GM21447 (cell line): ENCODE measurements at regions not wholly inside any gene's neighbourhood (a gene's known extent, or its start where the extent isn't known, plus 50 kb on each side); places are given as distances from the start of the nearest gene placed in this dataset.

Experiments used
- ATAC-seq: cut with Tn5 transposase; IDR thresholded peaks from one replicate; pipeline ENCODE4 v1.9.1; 2021; ENCODE audit not compliant: unreplicated experiment

GRCh38 chr2:150020221-150020620 lies 432.6 kb upstream of the MMADHC start:
- no peak for ATAC-seq

- no peak for ATAC-seq
These were observed 431.5 kb upstream of the MMADHC start for GRCh38 chr2:150019063-150019462.

- no peak for ATAC-seq
These were observed 425.4 kb upstream of the MMADHC start for GRCh38 chr2:150012986-150013385.

GRCh38 chr2:150011161-150011730 lies 423.7 kb upstream of the MMADHC start:
- no peak for ATAC-seq

GRCh38 chr2:150008901-150009300 lies 421.3 kb upstream of the MMADHC start:
- no peak for ATAC-seq

GRCh38 chr2:150007815-150008430 lies 420.3 kb upstream of the MMADHC start:
- no peak for ATAC-seq

GRCh38 chr2:150006591-150006990 lies 419.0 kb upstream of the MMADHC start:
- ATAC-seq, result no peak

- ATAC-seq, result no peak
These were observed 416.0 kb upstream of the MMADHC start for GRCh38 chr2:150003544-150003943.

GRCh38 chr2:150001788-150002187 lies 414.2 kb upstream of the MMADHC start:
- ATAC-seq, result no peak

- ATAC-seq, result no peak
These were observed 409.3 kb upstream of the MMADHC start for GRCh38 chr2:149996901-149997300.

- no peak for ATAC-seq
These were observed 406.6 kb upstream of the MMADHC start for GRCh38 chr2:149994057-149994728.

GRCh38 chr2:149993316-149993715 lies 405.7 kb upstream of the MMADHC start:
- ATAC-seq, result no peak

GRCh38 chr2:149991576-149991975 lies 404.0 kb upstream of the MMADHC start:
- ATAC-seq, result no peak

GRCh38 chr2:149990965-149991364 lies 403.4 kb upstream of the MMADHC start:
- no peak for ATAC-seq

GRCh38 chr2:149989447-149990063 lies 402.0 kb upstream of the MMADHC start:
- ATAC-seq, result no peak

GRCh38 chr2:149988361-149988760 lies 400.8 kb upstream of the MMADHC start:
- no peak for ATAC-seq

- ATAC-seq, result no peak
These were observed 399.3 kb upstream of the MMADHC start for GRCh38 chr2:149986861-149987260.

GRCh38 chr2:149984311-149984710 lies 396.7 kb upstream of the MMADHC start:
- no peak for ATAC-seq

- ATAC-seq, result no peak
These were observed 384.5 kb upstream of the MMADHC start for GRCh38 chr2:149972066-149972465.

GRCh38 chr2:149954981-149955600 lies 367.5 kb upstream of the MMADHC start:
- ATAC-seq, result no peak

- ATAC-seq, result no peak
These were observed 366.1 kb upstream of the MMADHC start for GRCh38 chr2:149953627-149954026.

GRCh38 chr2:149931486-149931885 lies 343.9 kb upstream of the MMADHC start:
- ATAC-seq, result no peak
